Activated CD8-positive, alpha-beta memory T cell treated with anti-CD3 and anti-CD28 coated beads, Interleukin-2, amount 50 U/mL, for 4 hours (primary cell): ENCODE measurements at regions not wholly inside any gene's neighbourhood (a gene's known extent, or its start where the extent isn't known, plus 50 kb on each side); places are given as distances from the start of the nearest gene placed in this dataset.
A peak's percentile ranks its signal among the peaks of the same experiment; 100 is the strongest.

Experiments used
- DNase-seq: peaks from one replicate; pipeline ENCODE4 v3.0.0-alpha.2; 2020

GRCh38 chr10:8923096-8923495 is 868.6 kb downstream of the GATA3 start:
- no peak for DNase-seq

- no peak for DNase-seq
These were observed 873.2 kb downstream of the GATA3 start for GRCh38 chr10:8927705-8928104.

GRCh38 chr10:8946451-8946850 is 892.0 kb downstream of the GATA3 start:
- no peak for DNase-seq

GRCh38 chr10:8950978-8951377 is 896.5 kb downstream of the GATA3 start:
- no peak for DNase-seq

GRCh38 chr10:8951440-8952089 is 897.1 kb downstream of the GATA3 start:
- DNase-seq, result no peak

- no peak for DNase-seq
These were observed 901.9 kb downstream of the GATA3 start for GRCh38 chr10:8956400-8956799.

GRCh38 chr10:8962249-8962648 is 907.8 kb downstream of the GATA3 start:
- no peak for DNase-seq

- DNase-seq, result no peak
These were observed 912.6 kb downstream of the GATA3 start for GRCh38 chr10:8967061-8967460.

GRCh38 chr10:8969853-8970252 is 915.4 kb downstream of the GATA3 start:
- DNase-seq, result no peak

- DNase-seq, result no peak
These were observed 921.0 kb downstream of the GATA3 start for GRCh38 chr10:8975535-8975934.

- DNase-seq, result no peak
These were observed 923.6 kb downstream of the GATA3 start for GRCh38 chr10:8978100-8978499.

GRCh38 chr10:8979976-8980375 is 925.5 kb downstream of the GATA3 start:
- no peak for DNase-seq

GRCh38 chr10:8981277-8981676 is 926.8 kb downstream of the GATA3 start:
- DNase-seq, result no peak

- DNase-seq, result no peak
These were observed 931.2 kb downstream of the GATA3 start for GRCh38 chr10:8985651-8986050.

- no peak for DNase-seq
These were observed 932.5 kb downstream of the GATA3 start for GRCh38 chr10:8986975-8987374.

- no peak for DNase-seq
These were observed 933.2 kb downstream of the GATA3 start for GRCh38 chr10:8987712-8988111.

GRCh38 chr10:8990280-8990987 is 935.9 kb downstream of the GATA3 start:
- DNase-seq, result no peak

- no peak for DNase-seq
These were observed 937.5 kb downstream of the GATA3 start for GRCh38 chr10:8992009-8992408.

- no peak for DNase-seq
These were observed 939.4 kb downstream of the GATA3 start for GRCh38 chr10:8993864-8994263.

GRCh38 chr10:8998751-8999150 is 944.3 kb downstream of the GATA3 start:
- DNase-seq, result no peak

GRCh38 chr10:9003122-9003521 is 948.6 kb downstream of the GATA3 start:
- no peak for DNase-seq

GRCh38 chr10:9004736-9005135 is 950.2 kb downstream of the GATA3 start:
- no peak for DNase-seq

- no peak for DNase-seq
These were observed 955.0 kb downstream of the GATA3 start for GRCh38 chr10:9009505-9009904.

GRCh38 chr10:9010093-9010492 is 955.6 kb downstream of the GATA3 start:
- peak; percentile 14 for DNase-seq
